Stomach (tissue), 4 donors: ENCODE measurements at regions not wholly inside any gene's neighbourhood (a gene's known extent, or its start where the extent isn't known, plus 50 kb on each side); places are given as distances from the start of the nearest gene placed in this dataset.

Experiments used
- CTCF ChIP-seq, 7 experiments: fragments of 450-650 bp in 4 of 7; fragments of 200-600 bp in 3 of 7; sonication (generic) in 3 of 7; IDR thresholded peaks; one replicate each; pipeline ENCODE4 v1.5.1; 2016 to 2019; ENCODE audit warnings: antibody characterized with exemption in 7 of 7, control low read depth in 2 of 7, mild to moderate bottlenecking in 1 of 7
- EP300 ChIP-seq: sonication (generic); formaldehyde crosslinking; IDR thresholded peaks from one replicate; pipeline ENCODE4 v1.6.1; 2017; ENCODE audit warnings: antibody characterized with exemption
- POLR2A ChIP-seq, 4 donors: fragments of 450-650 bp; IDR thresholded peaks; one replicate each; pipeline ENCODE4 v1.6.1; 2016; ENCODE audit warnings: antibody characterized with exemption in 4 of 4, control low read depth in 2 of 4, mild to moderate bottlenecking in 1 of 4, moderate library complexity in 1 of 4
- POLR2AphosphoS5 ChIP-seq, 3 donors: sonication (generic); formaldehyde crosslinking; IDR thresholded peaks; one replicate each; pipeline ENCODE4 v1.6.1; 2016; ENCODE audit warnings: antibody characterized with exemption in 3 of 3

DNA sequence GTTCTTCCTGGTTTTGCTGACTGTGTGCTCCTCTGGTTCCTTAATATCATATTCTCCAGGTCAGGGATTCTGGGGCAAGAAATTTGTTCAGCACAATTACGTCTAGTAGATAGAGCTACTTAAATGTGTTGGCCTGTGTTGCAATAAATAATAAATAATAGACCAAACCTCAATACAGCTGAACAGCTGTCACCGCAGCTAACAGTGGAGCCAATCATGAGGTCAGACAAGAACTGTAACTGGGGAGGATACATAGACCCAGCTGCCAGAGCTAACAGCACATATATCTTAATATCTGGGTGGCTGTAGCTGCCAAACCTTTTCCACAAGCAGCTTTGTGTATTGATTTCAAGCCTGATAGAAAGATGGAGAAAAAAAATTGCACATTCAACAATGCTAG lies 1596.3 kb upstream of the PCDH20 start:
- no peak for TF ChIP-seq CTCF (IDR thresholded peaks at IDR 0.05)
- no peak for TF ChIP-seq POLR2AphosphoS5 (IDR thresholded peaks at IDR 0.05)
- TF ChIP-seq POLR2A (IDR thresholded peaks at IDR 0.05) = no peak
- TF ChIP-seq EP300 = no peak
